CD14-positive monocyte (primary cell): ENCODE measurements at regions not wholly inside any gene's neighbourhood (a gene's known extent, or its start where the extent isn't known, plus 50 kb on each side); places are given as distances from the start of the nearest gene placed in this dataset.

Source experiments
- DNase-seq, 3 donors: peaks; one replicate each; pipeline ENCODE4 v3.0.0-alpha.2; 2011 to 2022
- H2AFZ ChIP-seq: 2 replicates; pipeline ENCODE4 v1.6.0; 2012; ENCODE audit warnings: mild to moderate bottlenecking, low read depth, low read length, inconsistent platforms; ENCODE audit not compliant: insufficient read depth, poor library complexity, severe bottlenecking
- H3K27ac ChIP-seq, 2 donors: 1 replicate in 1 of 2; 2 replicates in 1 of 2; pipeline ENCODE4 v1.5.1; 2012 to 2013; ENCODE audit warnings: low read length in 2 of 2, control low read depth in 1 of 2, inconsistent platforms in 1 of 2, low read depth in 1 of 2, mild to moderate bottlenecking in 1 of 2
- H3K27me3 ChIP-seq, 2 donors: one replicate each; pipeline versions ENCODE4 v1.6.0 to v1.6.1; 2011 to 2013; ENCODE audit warnings: low read length in 2 of 2; ENCODE audit not compliant: control insufficient read depth in 2 of 2, insufficient read depth in 2 of 2
- H3K36me3 ChIP-seq, 2 donors: replicated peaks in 1 of 2; 1 replicate in 1 of 2; 2 replicates in 1 of 2; pipeline versions ENCODE4 v1.5.1 to v1.6.1; 2012 to 2013; ENCODE audit warnings: low read length in 2 of 2, control low read depth in 1 of 2, inconsistent platforms in 1 of 2, mild to moderate bottlenecking in 1 of 2; ENCODE audit not compliant: insufficient read depth in 2 of 2, control insufficient read depth in 1 of 2
- H3K4me1 ChIP-seq, 2 donors: 1 replicate in 1 of 2; 2 replicates in 1 of 2; pipeline versions ENCODE4 v1.5.1 to v1.6.1; 2012 to 2013; ENCODE audit warnings: low read length in 2 of 2, control low read depth in 1 of 2, inconsistent platforms in 1 of 2, mild to moderate bottlenecking in 1 of 2, moderate library complexity in 1 of 2; ENCODE audit not compliant: insufficient read depth in 2 of 2, control insufficient read depth in 1 of 2
- H3K4me2 ChIP-seq: replicated peaks from 2 replicates; pipeline ENCODE3; 2012; ENCODE audit warnings: low read length, moderate library complexity, mild to moderate bottlenecking; ENCODE audit not compliant: poor library complexity, severe bottlenecking; ENCODE audit errors: extremely low read depth
- H3K4me3 ChIP-seq, 3 experiments: fragments of 200-600 bp in 1 of 3; sonication (generic) in 1 of 3; replicated peaks in 1 of 3; 1 replicate in 2 of 3; 2 replicates in 1 of 3; pipeline ENCODE4 v1.5.1; 2011 to 2013; ENCODE audit warnings: low read length in 3 of 3, mild to moderate bottlenecking in 3 of 3, control low read depth in 2 of 3, low read depth in 2 of 3, inconsistent platforms in 1 of 3, moderate library complexity in 1 of 3
- H3K79me2 ChIP-seq: 2 replicates; pipeline ENCODE4 v1.6.0; 2012; ENCODE audit warnings: mild to moderate bottlenecking, control low read depth, inconsistent platforms, low read length, moderate library complexity; ENCODE audit not compliant: insufficient read depth
- H3K9ac ChIP-seq: 2 replicates; pipeline ENCODE4 v1.6.0; 2017; ENCODE audit warnings: low read length, mild to moderate bottlenecking; ENCODE audit not compliant: insufficient read depth, poor library complexity, severe bottlenecking
- H3K9me3 ChIP-seq, 2 donors: replicated peaks in 1 of 2; 1 replicate in 1 of 2; 2 replicates in 1 of 2; pipeline versions ENCODE4 v1.5.1 to v1.6.1; 2012 to 2013; ENCODE audit warnings: low read length in 2 of 2, control low read depth in 1 of 2; ENCODE audit not compliant: control insufficient read depth in 1 of 2, insufficient read depth in 1 of 2
- H4K20me1 ChIP-seq: 2 replicates; pipeline ENCODE4 v1.6.0; 2012; ENCODE audit warnings: mild to moderate bottlenecking, low read length, control low read depth, moderate library complexity; ENCODE audit not compliant: insufficient read depth
- H3K27ac Mint-ChIP-seq, 7 donors: one replicate each; pipeline ENCODE4 v1.8.0; 2020; ENCODE audit warnings: mild to moderate bottlenecking in 7 of 7, mixed read lengths in 7 of 7, moderate library complexity in 6 of 7, inconsistent platforms in 2 of 7
- H3K27me3 Mint-ChIP-seq, 3 donors: one replicate each; pipeline ENCODE4 v1.8.0; 2021 to 2022; ENCODE audit warnings: low read depth in 3 of 3, mild to moderate bottlenecking in 3 of 3, mixed read lengths in 3 of 3, moderate library complexity in 3 of 3, inconsistent platforms in 1 of 3
- H3K36me3 Mint-ChIP-seq, 2 donors: one replicate each; pipeline ENCODE4 v1.8.0; 2020; ENCODE audit warnings: mixed read lengths in 2 of 2, inconsistent platforms in 1 of 2, mild to moderate bottlenecking in 1 of 2
- H3K4me1 Mint-ChIP-seq: one replicate; pipeline ENCODE4 v1.8.0; 2020; ENCODE audit warnings: mild to moderate bottlenecking, mixed read lengths
- H3K4me3 Mint-ChIP-seq, 2 donors: one replicate each; pipeline ENCODE4 v1.8.0; 2020; ENCODE audit warnings: mild to moderate bottlenecking in 2 of 2, mixed read lengths in 2 of 2, moderate library complexity in 1 of 2
- H3K9me3 Mint-ChIP-seq, 7 donors: one replicate each; pipeline ENCODE4 v1.8.0; 2020 to 2022; ENCODE audit warnings: mixed read lengths in 7 of 7, mild to moderate bottlenecking in 6 of 7, moderate library complexity in 6 of 7, inconsistent platforms in 2 of 7
- WGBS: methylation state at CpG from one replicate; pipeline ENCODE4 v1.1.5; 2013; ENCODE audit warnings: missing lambda C conversion rate; ENCODE audit not compliant: insufficient coverage; 5-methylcytosine and 5-hydroxymethylcytosine counted together
- intact Hi-C, 2 donors: fragments of 100-400 bp; cut with micrococcal nuclease; formaldehyde crosslinking; loops; one replicate each; pipeline versions ENCODE4 v1.15.0 to v1.15.1; 2023
- TF ChIP-seq, protein P1 (sequence below): fragments of 200-600 bp; IDR thresholded peaks from one replicate; pipeline ENCODE4 v1.8.0; 2022; ENCODE audit warnings: antibody characterized with exemption, mild to moderate bottlenecking

DNA sequence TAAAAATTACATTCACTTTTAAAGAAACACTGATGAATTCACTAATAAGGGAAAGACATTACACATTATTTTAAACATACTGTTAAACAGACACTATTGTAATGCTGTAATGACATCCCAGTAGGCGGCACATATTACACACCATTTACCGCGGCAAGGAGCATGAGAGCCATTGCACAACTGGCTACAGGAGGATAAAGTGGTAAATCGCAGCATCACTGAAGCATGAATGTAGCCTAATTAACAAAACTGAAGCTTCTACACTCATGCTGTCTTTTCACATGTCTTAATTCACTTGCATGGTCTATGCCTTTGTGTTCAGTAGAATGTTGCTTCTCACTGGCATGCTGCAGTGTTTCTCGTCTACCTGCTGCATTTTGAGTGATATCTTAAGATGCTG is 1046.0 kb downstream of the MRPL39 start:
- H3K4me3 ChIP-seq = no peak overlapping the region
- no peaks in the 10 kb centered on the region for H3K79me2 ChIP-seq
- H3K9ac ChIP-seq = no peak overlapping the region
- Mint-ChIP-seq H3K27me3 (no peaks in the 10 kb centered on the region), H3K4me1 (no peaks in the 10 kb centered on the region), H3K36me3 (no peaks in the 10 kb centered on the region), H3K9me3 (peaks cover 3 to 14% (median 8%) of the 10 kb centered on the region in 7 donors), H3K27ac (no peak overlapping the region), H3K4me3 (no peak overlapping the region)
- H2AFZ ChIP-seq = no peak overlapping the region
- peaks cover 4 to 14% of the 10 kb centered on the region in 2 donors for H3K9me3 ChIP-seq
- H3K4me2 ChIP-seq = no peak overlapping the region
- no peaks in the 10 kb centered on the region for H3K36me3 ChIP-seq
- no peaks in the 10 kb centered on the region for H3K4me1 ChIP-seq
- no peak overlapping the region for H3K27ac ChIP-seq
- TF ChIP-seq, protein P1, sequence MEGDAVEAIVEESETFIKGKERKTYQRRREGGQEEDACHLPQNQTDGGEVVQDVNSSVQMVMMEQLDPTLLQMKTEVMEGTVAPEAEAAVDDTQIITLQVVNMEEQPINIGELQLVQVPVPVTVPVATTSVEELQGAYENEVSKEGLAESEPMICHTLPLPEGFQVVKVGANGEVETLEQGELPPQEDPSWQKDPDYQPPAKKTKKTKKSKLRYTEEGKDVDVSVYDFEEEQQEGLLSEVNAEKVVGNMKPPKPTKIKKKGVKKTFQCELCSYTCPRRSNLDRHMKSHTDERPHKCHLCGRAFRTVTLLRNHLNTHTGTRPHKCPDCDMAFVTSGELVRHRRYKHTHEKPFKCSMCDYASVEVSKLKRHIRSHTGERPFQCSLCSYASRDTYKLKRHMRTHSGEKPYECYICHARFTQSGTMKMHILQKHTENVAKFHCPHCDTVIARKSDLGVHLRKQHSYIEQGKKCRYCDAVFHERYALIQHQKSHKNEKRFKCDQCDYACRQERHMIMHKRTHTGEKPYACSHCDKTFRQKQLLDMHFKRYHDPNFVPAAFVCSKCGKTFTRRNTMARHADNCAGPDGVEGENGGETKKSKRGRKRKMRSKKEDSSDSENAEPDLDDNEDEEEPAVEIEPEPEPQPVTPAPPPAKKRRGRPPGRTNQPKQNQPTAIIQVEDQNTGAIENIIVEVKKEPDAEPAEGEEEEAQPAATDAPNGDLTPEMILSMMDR = no peak
- intact Hi-C loops = no loop called here
- 100% methylated on average over 1 of the region's 5 CpGs for WGBS
- DNase-seq = no peak
- no peaks in the 10 kb centered on the region for H3K27me3 ChIP-seq
- no peaks in the 10 kb centered on the region for H4K20me1 ChIP-seq

DNA sequence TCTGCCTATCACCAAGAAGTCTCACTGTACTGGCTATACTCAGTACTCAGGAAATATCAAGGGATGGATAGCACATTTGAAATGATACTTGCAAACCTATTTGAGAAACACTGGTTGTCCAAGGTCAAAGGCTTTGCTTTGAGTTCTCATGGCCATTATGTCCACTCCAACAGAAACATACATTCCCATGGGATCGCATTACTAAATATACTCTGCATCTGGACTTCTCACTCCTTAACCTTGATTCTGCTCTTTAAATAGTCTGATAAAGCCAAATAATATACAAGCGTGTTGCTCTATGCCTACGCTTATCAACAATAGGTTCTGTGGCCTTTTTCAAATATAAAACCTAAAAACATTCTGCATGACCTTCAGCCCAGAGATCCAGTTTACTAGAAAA is 1054.8 kb downstream of the MRPL39 start:
- no peaks in the 10 kb centered on the region for H4K20me1 ChIP-seq
- H3K9me3 Mint-ChIP-seq = peaks cover 5 to 13% (median 9%) of the 10 kb centered on the region in 7 donors
- H3K4me1 Mint-ChIP-seq = no peaks in the 10 kb centered on the region
- no peak overlapping the region for H3K4me2 ChIP-seq
- no CpG with 5 or more reads among the region's 3 CpGs for WGBS
- H3K36me3 Mint-ChIP-seq = no peaks in the 10 kb centered on the region
- TF ChIP-seq, protein P1 = no peak
- no peak overlapping the region for H3K27ac Mint-ChIP-seq
- H3K9me3 ChIP-seq = peaks cover 13 to 16% of the 10 kb centered on the region in 2 donors
- intact Hi-C loops = no loop called here
- no peak for DNase-seq
- no peaks in the 10 kb centered on the region for H3K36me3 ChIP-seq
- H3K79me2 ChIP-seq = no peaks in the 10 kb centered on the region
- no peaks in the 10 kb centered on the region for H3K27me3 ChIP-seq
- no peak overlapping the region for H3K9ac ChIP-seq
- peaks cover 0 to 2% (median 0%) of the 10 kb centered on the region in 3 donors for H3K27me3 Mint-ChIP-seq
- no peaks in the 10 kb centered on the region for H3K4me1 ChIP-seq
- no peak overlapping the region for H2AFZ ChIP-seq
- H3K27ac ChIP-seq = no peak overlapping the region
- no peak overlapping the region for H3K4me3 ChIP-seq
- no peak overlapping the region for H3K4me3 Mint-ChIP-seq
